ENCODE measurements at regions not wholly inside any gene's neighbourhood (a gene's known extent, or its start where the extent isn't known, plus 50 kb on each side); places are given as distances from the start of the nearest gene placed in this dataset.

- no peak for DNase-seq
These were observed 105.4 kb upstream of the DSEL start for GRCh38 chr18:67621906-67622305.

- DNase-seq, result no peak
These were observed 104.7 kb upstream of the DSEL start for GRCh38 chr18:67621049-67621713.

- DNase-seq, result no peak
These were observed 101.5 kb upstream of the DSEL start for GRCh38 chr18:67618061-67618460.

- DNase-seq, result no peak
These were observed 99.4 kb upstream of the DSEL start for GRCh38 chr18:67615876-67616275.

- DNase-seq, result no peak
These were observed 97.2 kb upstream of the DSEL start for GRCh38 chr18:67613731-67614130.

- no peak for DNase-seq
These were observed 95.8 kb upstream of the DSEL start for GRCh38 chr18:67612281-67612680.

GRCh38 chr18:67608615-67609273 is 92.2 kb upstream of the DSEL start:
- no peak for DNase-seq

- no peak for DNase-seq
These were observed 91.7 kb upstream of the DSEL start for GRCh38 chr18:67608191-67608590.

GRCh38 chr18:67600181-67601180 is 84.0 kb upstream of the DSEL start:
- no peak for DNase-seq

- no peak for DNase-seq
These were observed 82.8 kb upstream of the DSEL start for GRCh38 chr18:67599277-67599676.

GRCh38 chr18:67597759-67598158 is 81.2 kb upstream of the DSEL start:
- DNase-seq, result no peak

GRCh38 chr18:67596003-67596402 is 79.5 kb upstream of the DSEL start:
- no peak for DNase-seq

GRCh38 chr18:67590571-67591141 is 74.1 kb upstream of the DSEL start:
- no peak for DNase-seq

- DNase-seq, result no peak
These were observed 72.8 kb upstream of the DSEL start for GRCh38 chr18:67589325-67589724.

GRCh38 chr18:67586101-67586500 is 69.6 kb upstream of the DSEL start:
- no peak for DNase-seq

- DNase-seq, result no peak
These were observed 67.1 kb upstream of the DSEL start for GRCh38 chr18:67583621-67584020.

GRCh38 chr18:67582488-67582887 is 66.0 kb upstream of the DSEL start:
- DNase-seq, result no peak

- no peak for DNase-seq
These were observed 64.7 kb upstream of the DSEL start for GRCh38 chr18:67581178-67581577.

- DNase-seq, result no peak
These were observed 60.9 kb upstream of the DSEL start for GRCh38 chr18:67577386-67577785.

- DNase-seq, result no peak
These were observed 58.2 kb upstream of the DSEL start for GRCh38 chr18:67574749-67575148.

GRCh38 chr18:67568166-67568565 is 51.6 kb upstream of the DSEL start:
- DNase-seq, result no peak
